ENCODE measurements at regions not wholly inside any gene's neighbourhood (a gene's known extent, or its start where the extent isn't known, plus 50 kb on each side); places are given as distances from the start of the nearest gene placed in this dataset.

- peak overlapping the region; percentile 55 for H3K27ac ChIP-seq (ENCODE audit: low read length)
- H3K27me3 ChIP-seq (ENCODE audit: control insufficient read depth, insufficient read depth, low read length): no peaks in the 10 kb centered on the region
- 67% methylated on average over 8 of the region's 15 CpGs for WGBS (ENCODE audit: insufficient coverage)
- no peak overlapping the region for H3K4me3 ChIP-seq (ENCODE audit: low read length)
- peak; percentile 82 for DNase-seq
- peaks cover 3% of the 10 kb centered on the region for H3K4me1 ChIP-seq (ENCODE audit: control insufficient read depth, insufficient read depth, low read length)
- no peaks in the 10 kb centered on the region for H3K36me3 ChIP-seq (ENCODE audit: control insufficient read depth, insufficient read depth, low read length)
- H3K9me3 ChIP-seq (replicated peaks; ENCODE audit: control insufficient read depth, low read depth, low read length): no peaks in the 10 kb centered on the region
Measured at GRCh38 chr1:61606448-61607312, 118.3 kb downstream of the TM2D1 start.

DNA sequence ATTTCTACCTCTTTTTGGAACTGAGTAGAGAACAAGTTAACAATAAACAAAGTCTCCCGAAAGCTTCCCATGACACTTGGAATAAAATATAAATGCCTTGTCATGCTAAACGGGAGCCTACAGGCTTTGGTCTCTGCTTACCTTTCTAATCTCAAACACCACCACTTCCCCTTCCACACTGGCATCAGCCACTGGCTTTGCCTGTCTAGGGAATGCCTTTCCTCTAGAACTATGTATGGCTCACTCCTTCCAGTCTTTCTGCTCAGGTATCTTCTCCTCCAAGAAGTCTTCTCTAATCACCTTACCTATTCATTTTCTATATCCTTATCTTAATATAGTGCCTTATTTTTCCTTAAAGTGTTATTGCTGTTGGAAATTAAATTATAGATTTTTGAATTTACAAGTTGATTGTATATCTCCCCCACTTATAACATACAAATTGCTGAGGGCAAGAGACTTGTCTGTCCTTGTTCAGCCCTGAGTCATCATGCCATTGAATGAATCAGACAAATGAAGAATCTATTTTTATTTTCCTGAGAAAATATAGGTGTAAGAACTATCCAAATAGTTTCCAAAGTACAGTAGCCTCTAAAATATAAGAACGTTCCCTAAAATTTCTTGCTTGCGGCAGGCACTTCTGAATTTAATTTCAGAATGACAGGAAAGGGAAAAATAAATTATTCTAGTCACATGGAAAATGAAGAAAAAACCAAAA, 119.2 kb downstream of the TM2D1 start:
- 78% methylated on average over 2 of the region's 4 CpGs for WGBS (ENCODE audit: insufficient coverage)
- no peaks in the 10 kb centered on the region for H3K36me3 ChIP-seq (ENCODE audit: control insufficient read depth, insufficient read depth, low read length)
- H3K9me3 ChIP-seq (replicated peaks; ENCODE audit: control insufficient read depth, low read depth, low read length): no peaks in the 10 kb centered on the region
- H3K4me1 ChIP-seq (ENCODE audit: control insufficient read depth, insufficient read depth, low read length): peaks cover 3% of the 10 kb centered on the region
- H3K27me3 ChIP-seq (ENCODE audit: control insufficient read depth, insufficient read depth, low read length): no peaks in the 10 kb centered on the region
- H3K4me3 ChIP-seq (ENCODE audit: low read length): no peak overlapping the region
- no peak overlapping the region for H3K27ac ChIP-seq (ENCODE audit: low read length)
- no peak for DNase-seq

DNA sequence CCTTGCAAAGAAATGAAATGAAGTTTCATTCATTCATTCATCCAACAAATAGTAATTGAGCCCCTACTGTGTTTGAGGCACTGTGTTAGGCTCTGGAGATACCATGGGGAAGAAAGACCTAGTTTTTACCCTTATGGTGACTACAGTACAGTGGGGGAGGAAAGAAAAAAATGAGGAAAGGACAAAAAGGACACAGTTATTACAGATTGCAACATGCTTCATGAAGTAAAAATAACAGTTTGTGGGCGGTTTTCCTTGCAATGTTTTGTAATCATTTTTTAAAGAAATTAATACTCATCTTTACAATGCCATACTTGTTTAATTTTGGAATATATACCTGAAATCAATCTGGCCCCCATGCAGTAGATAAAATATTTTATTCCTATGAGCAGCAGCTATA, 120.3 kb downstream of the TM2D1 start:
- no peaks in the 10 kb centered on the region for H3K36me3 ChIP-seq (ENCODE audit: control insufficient read depth, insufficient read depth, low read length)
- H3K4me1 ChIP-seq (ENCODE audit: control insufficient read depth, insufficient read depth, low read length): peaks cover 3% of the 10 kb centered on the region
- no peak for DNase-seq
- H3K9me3 ChIP-seq (replicated peaks; ENCODE audit: control insufficient read depth, low read depth, low read length): no peaks in the 10 kb centered on the region
- no peak overlapping the region for H3K4me3 ChIP-seq (ENCODE audit: low read length)
- no peaks in the 10 kb centered on the region for H3K27me3 ChIP-seq (ENCODE audit: control insufficient read depth, insufficient read depth, low read length)
- no peak overlapping the region for H3K27ac ChIP-seq (ENCODE audit: low read length)
- WGBS (ENCODE audit: insufficient coverage): no CpG with 5 or more reads among the region's 1 CpG

DNA sequence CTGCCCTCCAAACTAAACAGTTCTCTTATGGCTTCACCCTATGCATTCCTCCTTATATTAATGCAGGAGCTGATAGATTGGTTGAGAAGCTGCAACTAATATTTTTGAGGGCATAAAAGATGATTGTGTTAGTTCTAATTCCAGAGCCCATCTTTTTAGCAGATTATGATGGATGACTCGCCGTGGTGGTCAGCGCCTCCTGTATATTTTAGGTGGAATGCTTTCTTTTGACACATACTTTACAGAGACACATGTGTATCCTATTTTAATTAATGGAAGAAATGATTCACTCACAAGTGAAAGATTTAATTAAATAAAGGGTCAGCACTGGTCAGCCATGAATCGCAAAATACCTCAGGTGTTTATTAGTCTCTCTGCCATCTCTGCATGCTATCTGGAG, 120.7 kb downstream of the TM2D1 start:
- H3K4me3 ChIP-seq (ENCODE audit: low read length): no peak overlapping the region
- no peaks in the 10 kb centered on the region for H3K9me3 ChIP-seq (replicated peaks; ENCODE audit: control insufficient read depth, low read depth, low read length)
- H3K36me3 ChIP-seq (ENCODE audit: control insufficient read depth, insufficient read depth, low read length): no peaks in the 10 kb centered on the region
- H3K4me1 ChIP-seq (ENCODE audit: control insufficient read depth, insufficient read depth, low read length): peaks cover 3% of the 10 kb centered on the region
- no peaks in the 10 kb centered on the region for H3K27me3 ChIP-seq (ENCODE audit: control insufficient read depth, insufficient read depth, low read length)
- no CpG with 5 or more reads among the region's 4 CpGs for WGBS (ENCODE audit: insufficient coverage)
- DNase-seq: no peak
- H3K27ac ChIP-seq (ENCODE audit: low read length): no peak overlapping the region

DNA sequence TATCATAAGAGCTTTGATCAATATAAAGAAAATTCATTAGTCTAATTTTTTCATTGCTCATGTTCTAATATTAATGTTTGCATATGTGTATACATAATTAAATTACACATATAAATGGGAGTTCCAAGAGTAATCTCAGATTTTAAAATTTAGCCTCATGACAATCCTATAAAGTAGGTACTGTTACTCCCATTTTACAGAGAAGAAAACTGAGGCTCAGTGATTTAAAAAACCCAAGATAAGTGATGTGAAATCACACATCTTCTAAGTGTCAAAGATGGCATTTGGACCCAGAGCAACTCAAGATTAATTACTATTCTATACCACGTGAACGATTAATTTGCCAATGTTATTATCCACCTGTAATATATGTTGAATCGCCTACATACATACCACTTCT, 122.3 kb downstream of the TM2D1 start:
- no peak overlapping the region for H3K27ac ChIP-seq (ENCODE audit: low read length)
- no peaks in the 10 kb centered on the region for H3K27me3 ChIP-seq (ENCODE audit: control insufficient read depth, insufficient read depth, low read length)
- H3K36me3 ChIP-seq (ENCODE audit: control insufficient read depth, insufficient read depth, low read length): no peaks in the 10 kb centered on the region
- no peaks in the 10 kb centered on the region for H3K9me3 ChIP-seq (replicated peaks; ENCODE audit: control insufficient read depth, low read depth, low read length)
- H3K4me3 ChIP-seq (ENCODE audit: low read length): no peak overlapping the region
- DNase-seq: no peak
- H3K4me1 ChIP-seq (ENCODE audit: control insufficient read depth, insufficient read depth, low read length): peaks cover 3% of the 10 kb centered on the region
- WGBS (ENCODE audit: insufficient coverage): no CpG with 5 or more reads among the region's 3 CpGs

DNA sequence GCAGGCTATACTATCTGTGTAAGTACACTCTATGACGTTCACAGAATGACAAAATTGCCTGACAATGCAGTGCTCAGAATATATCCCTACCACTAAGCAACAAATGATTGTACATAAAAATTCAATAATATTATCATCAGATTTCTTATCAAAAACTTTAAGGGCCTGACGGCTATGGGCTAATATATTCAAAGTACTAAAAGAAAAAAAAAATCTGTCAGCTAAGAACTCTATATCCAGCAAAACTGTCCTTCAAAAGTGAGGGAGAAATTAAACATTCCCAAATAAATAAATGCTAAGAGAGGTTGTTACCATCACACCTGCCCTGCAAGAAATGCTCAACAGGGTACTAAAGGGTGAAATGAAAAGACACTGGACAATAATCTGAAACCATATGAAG, 127.3 kb downstream of the TM2D1 start:
- no peak for DNase-seq
- H3K36me3 ChIP-seq (ENCODE audit: control insufficient read depth, insufficient read depth, low read length): no peaks in the 10 kb centered on the region
- H3K4me3 ChIP-seq (ENCODE audit: low read length): no peak overlapping the region
- H3K27me3 ChIP-seq (ENCODE audit: control insufficient read depth, insufficient read depth, low read length): no peaks in the 10 kb centered on the region
- H3K27ac ChIP-seq (ENCODE audit: low read length): no peak overlapping the region
- WGBS (ENCODE audit: insufficient coverage): no CpG with 5 or more reads among the region's 2 CpGs
- no peaks in the 10 kb centered on the region for H3K4me1 ChIP-seq (ENCODE audit: control insufficient read depth, insufficient read depth, low read length)
- H3K9me3 ChIP-seq (replicated peaks; ENCODE audit: control insufficient read depth, low read depth, low read length): peaks cover 2% of the 10 kb centered on the region

DNA sequence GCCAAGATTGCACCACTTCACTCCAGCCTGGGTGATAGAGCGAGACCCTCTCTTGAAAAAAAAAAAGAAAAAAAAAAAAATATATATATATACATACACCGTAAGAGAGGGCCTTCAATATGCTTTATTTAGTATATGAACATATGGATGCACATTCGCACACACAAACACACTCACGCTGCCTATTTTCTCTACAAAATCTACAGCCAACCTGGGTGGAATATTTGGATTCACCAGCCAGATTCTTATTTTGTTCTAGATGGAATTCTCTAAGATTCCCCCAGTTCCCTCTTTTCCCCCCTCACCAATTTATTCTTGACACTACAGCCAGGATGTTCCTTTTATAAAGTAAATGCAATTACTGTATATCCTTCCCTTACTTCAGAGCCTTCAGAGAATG, 131.6 kb downstream of the TM2D1 start:
- Histone ChIP-seq H3K36me3 (ENCODE audit: control insufficient read depth, insufficient read depth, low read length) (no peaks in the 10 kb centered on the region), H3K4me1 (ENCODE audit: control insufficient read depth, insufficient read depth, low read length) (peaks cover 2% of the 10 kb centered on the region), H3K9me3 (replicated peaks; ENCODE audit: control insufficient read depth, low read depth, low read length) (peaks cover 2% of the 10 kb centered on the region), H3K27ac (ENCODE audit: low read length) (no peak overlapping the region), H3K27me3 (ENCODE audit: control insufficient read depth, insufficient read depth, low read length) (no peaks in the 10 kb centered on the region), H3K4me3 (ENCODE audit: low read length) (no peak overlapping the region)
- no CpG with 5 or more reads among the region's 4 CpGs for WGBS (ENCODE audit: insufficient coverage)
- DNase-seq: no peak

DNA sequence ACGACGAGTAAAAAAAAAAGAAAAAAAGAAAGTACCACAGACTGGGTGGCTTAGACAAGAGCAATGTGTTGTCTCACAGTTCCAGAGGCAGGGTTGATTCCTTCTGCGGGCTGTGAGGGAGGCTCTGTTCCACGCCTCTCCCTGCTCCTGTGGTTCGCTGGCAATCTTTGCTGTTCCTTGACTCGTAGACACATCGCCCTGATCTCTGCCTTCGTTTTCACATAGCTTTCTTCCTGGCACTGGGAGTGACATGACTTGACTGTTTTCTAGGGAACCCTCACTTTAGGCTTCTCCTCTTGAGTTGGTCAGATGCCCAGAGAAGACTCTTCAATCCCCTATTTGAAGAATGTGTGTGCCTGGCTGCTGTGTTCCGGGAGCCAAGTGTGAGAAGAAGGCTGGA, 133.6 kb downstream of the TM2D1 start:
- no peaks in the 10 kb centered on the region for H3K27me3 ChIP-seq (ENCODE audit: control insufficient read depth, insufficient read depth, low read length)
- 80% methylated on average over 2 of the region's 9 CpGs for WGBS (ENCODE audit: insufficient coverage)
- no peak overlapping the region for H3K4me3 ChIP-seq (ENCODE audit: low read length)
- H3K27ac ChIP-seq (ENCODE audit: low read length): no peak overlapping the region
- no peak for DNase-seq
- peaks cover 2% of the 10 kb centered on the region for H3K4me1 ChIP-seq (ENCODE audit: control insufficient read depth, insufficient read depth, low read length)
- H3K9me3 ChIP-seq (replicated peaks; ENCODE audit: control insufficient read depth, low read depth, low read length): no peaks in the 10 kb centered on the region
- H3K36me3 ChIP-seq (ENCODE audit: control insufficient read depth, insufficient read depth, low read length): no peaks in the 10 kb centered on the region

DNA sequence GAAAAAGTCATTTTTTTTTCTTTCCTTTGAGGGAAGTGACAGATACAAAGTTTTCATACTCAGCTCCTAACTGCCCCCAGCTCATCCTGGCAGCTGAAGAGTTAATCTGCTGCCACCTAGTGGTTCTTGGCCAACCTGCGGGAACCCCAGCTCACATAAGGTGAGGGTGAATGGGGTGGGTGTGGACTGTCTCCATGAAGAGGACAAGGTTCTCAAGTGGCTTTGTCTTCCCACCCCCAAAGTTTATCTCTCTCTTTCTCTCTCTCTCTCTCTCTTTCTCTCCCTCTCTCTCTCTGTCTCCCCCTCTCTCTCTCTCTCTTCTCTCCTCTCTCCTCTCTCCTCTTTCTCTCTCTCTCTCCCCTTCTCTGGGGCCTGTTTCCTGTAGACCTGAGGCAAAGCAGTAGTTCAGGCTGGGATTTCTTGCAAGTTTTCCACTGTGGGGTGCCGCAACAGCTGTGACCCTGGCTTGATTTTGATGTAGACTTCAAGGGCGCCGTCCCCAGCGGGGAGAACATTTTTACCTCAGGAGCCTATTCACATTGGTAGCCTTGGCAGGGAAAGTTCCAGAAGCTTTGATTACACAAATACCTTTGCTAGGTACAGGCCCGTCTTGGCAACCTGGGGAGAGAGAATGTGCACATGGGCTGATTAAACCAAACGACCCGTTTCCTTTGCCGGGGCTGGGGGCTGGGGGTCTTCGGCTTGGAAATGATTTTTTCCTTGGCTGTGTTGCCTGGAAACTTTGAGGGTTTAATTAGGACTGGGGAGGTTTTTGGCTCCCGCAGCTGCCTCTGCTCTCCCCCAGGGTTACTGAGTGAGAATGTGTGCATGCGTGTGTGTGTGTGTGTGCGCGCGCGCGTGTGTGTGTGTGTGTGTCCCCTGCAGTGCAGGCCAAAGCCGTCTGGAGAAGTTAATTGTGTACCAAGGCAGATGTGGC, 135.9 kb downstream of the TM2D1 start:
- Histone ChIP-seq H3K36me3 (ENCODE audit: control insufficient read depth, insufficient read depth, low read length) (no peaks in the 10 kb centered on the region), H3K27me3 (ENCODE audit: control insufficient read depth, insufficient read depth, low read length) (no peaks in the 10 kb centered on the region), H3K4me3 (ENCODE audit: low read length) (no peak overlapping the region), H3K9me3 (replicated peaks; ENCODE audit: control insufficient read depth, low read depth, low read length) (no peaks in the 10 kb centered on the region), H3K27ac (ENCODE audit: low read length) (no peak overlapping the region), H3K4me1 (ENCODE audit: control insufficient read depth, insufficient read depth, low read length) (peaks cover 7% of the 10 kb centered on the region)
- WGBS (ENCODE audit: insufficient coverage): 29% methylated on average over 15 of the region's 18 CpGs
- peak; percentile 80 for DNase-seq

DNA sequence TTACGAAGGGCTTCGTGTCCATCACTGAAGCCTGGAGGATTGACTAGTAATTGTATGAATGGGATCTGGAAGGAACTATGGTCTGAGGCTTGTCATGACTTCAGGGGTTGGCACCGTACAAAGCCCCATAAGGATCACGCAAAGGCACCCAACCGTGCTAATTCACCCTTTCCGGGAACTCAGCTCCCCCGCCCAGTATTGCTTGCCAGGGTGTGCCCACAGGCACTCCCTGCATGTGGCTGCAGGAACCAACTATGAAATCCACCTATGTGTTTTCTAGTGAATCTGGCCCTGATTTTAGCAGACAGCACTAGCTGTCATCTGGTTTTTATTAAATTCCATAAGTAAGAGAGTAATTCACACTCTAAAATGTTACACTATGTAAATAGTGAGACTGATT, 139.2 kb downstream of the TM2D1 start:
- Histone ChIP-seq H3K27me3 (ENCODE audit: control insufficient read depth, insufficient read depth, low read length) (no peaks in the 10 kb centered on the region), H3K27ac (ENCODE audit: low read length) (no peak overlapping the region), H3K4me1 (ENCODE audit: control insufficient read depth, insufficient read depth, low read length) (peaks cover 7% of the 10 kb centered on the region), H3K36me3 (ENCODE audit: control insufficient read depth, insufficient read depth, low read length) (no peaks in the 10 kb centered on the region), H3K4me3 (ENCODE audit: low read length) (no peak overlapping the region), H3K9me3 (replicated peaks; ENCODE audit: control insufficient read depth, low read depth, low read length) (no peaks in the 10 kb centered on the region)
- WGBS (ENCODE audit: insufficient coverage): 42% methylated on average over 7 of the region's 7 CpGs
- peak; percentile 32 for DNase-seq

All from muscle of leg (tissue), 3 donors.